ENCODE measurements at regions not wholly inside any gene's neighbourhood (a gene's known extent, or its start where the extent isn't known, plus 50 kb on each side); places are given as distances from the start of the nearest gene placed in this dataset.

DNA sequence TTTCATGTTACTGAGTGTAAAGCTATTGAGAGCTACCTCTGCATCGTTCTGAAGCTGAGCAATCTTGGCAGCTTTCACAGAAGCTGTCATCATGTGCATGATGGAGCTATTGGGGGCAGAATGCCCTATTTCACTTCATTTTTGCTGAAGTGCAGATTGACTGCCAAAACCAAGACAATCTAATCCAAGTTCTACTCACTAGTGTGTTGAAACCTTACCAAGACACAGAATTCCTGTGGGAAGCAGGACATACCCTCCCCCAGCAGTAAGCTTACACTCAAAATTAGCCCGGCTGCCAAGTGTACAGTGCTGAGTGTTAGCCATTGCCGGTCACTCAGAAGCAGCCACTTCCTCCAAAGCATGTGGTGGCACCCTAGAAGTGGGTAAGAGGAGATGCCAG is 177.3 kb upstream of the TENT5A start:
- H4K91ac ChIP-seq (ENCODE audit: low read depth, low read length) = no peak overlapping the region
- no peak overlapping the region for H3K9ac ChIP-seq (ENCODE audit: low read length)
- no peaks in the 10 kb centered on the region for H3K79me2 ChIP-seq (ENCODE audit: control insufficient read depth, insufficient read depth, low read length, poor library complexity)
- H3K4ac ChIP-seq (ENCODE audit: low read depth, low read length) = no peak overlapping the region
- no peaks in the 10 kb centered on the region for H3K9me3 ChIP-seq (ENCODE audit: insufficient read depth, low read depth, low read length)
- no CpG with 5 or more reads among the region's 3 CpGs for WGBS (ENCODE audit: extremely low coverage, insufficient coverage, insufficient read length)
- H3K79me1 ChIP-seq (ENCODE audit: low read length) = no peaks in the 10 kb centered on the region
- H3K36me3 ChIP-seq (ENCODE audit: control insufficient read depth in 1 of 2, insufficient read depth in 2 of 2, low read length in 2 of 2) = no peaks in the 10 kb centered on the region
- no peak overlapping the region for H3K27ac ChIP-seq (ENCODE audit: low read depth, low read length)
- H2BK12ac ChIP-seq (ENCODE audit: low read length) = no peak overlapping the region
- no peak overlapping the region for H2BK120ac ChIP-seq (ENCODE audit: insufficient read depth, low read length, poor library complexity)
- no peak overlapping the region for H3K18ac ChIP-seq (ENCODE audit: low read length)
- no peaks in the 10 kb centered on the region for H3K27me3 ChIP-seq (ENCODE audit: insufficient read depth, low read length)
- H3K14ac ChIP-seq (ENCODE audit: low read length) = no peak overlapping the region
- no peak overlapping the region for H2BK5ac ChIP-seq (ENCODE audit: low read depth, low read length, poor library complexity)
- no peak overlapping the region for H2AFZ ChIP-seq (ENCODE audit: insufficient read depth, low read length, poor library complexity)
- DNase-seq = no peak
- no peak overlapping the region for H3K4me2 ChIP-seq (ENCODE audit: low read length)
- no peak overlapping the region for H2AK5ac ChIP-seq (ENCODE audit: low read length)
- no peak overlapping the region for H4K8ac ChIP-seq (ENCODE audit: low read depth, low read length)
- H4K12ac ChIP-seq (ENCODE audit: low read depth, low read length) = no peak overlapping the region
- H3K4me1 ChIP-seq (ENCODE audit: control insufficient read depth in 1 of 2, insufficient read depth in 2 of 2, low read length in 2 of 2) = no peaks in the 10 kb centered on the region
- H3K4me3 ChIP-seq (ENCODE audit: low read depth, low read length) = no peak overlapping the region
- no peak overlapping the region for H3K23ac ChIP-seq (ENCODE audit: low read length)

DNA sequence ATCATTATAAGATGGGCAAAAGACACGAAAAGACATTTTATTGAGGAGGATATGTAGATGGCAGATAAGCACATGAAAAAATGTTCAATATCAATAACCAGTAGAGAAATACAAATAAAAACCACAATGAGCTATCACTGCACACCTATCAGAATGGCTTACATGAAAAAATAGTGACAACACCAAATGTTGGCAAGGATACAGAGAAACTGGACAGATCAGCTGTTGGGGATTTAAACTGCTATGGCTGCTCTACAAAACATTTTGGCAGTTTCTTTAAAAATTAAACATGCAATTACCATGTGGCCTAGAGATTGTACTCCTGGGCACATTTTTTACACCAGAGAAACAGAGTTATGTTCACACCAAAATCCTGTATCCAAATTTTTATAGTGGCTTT is 172.7 kb upstream of the TENT5A start:
- Histone ChIP-seq H2AFZ (ENCODE audit: insufficient read depth, low read length, poor library complexity) (no peak overlapping the region), H3K79me2 (ENCODE audit: control insufficient read depth, insufficient read depth, low read length, poor library complexity) (no peaks in the 10 kb centered on the region), H2BK120ac (ENCODE audit: insufficient read depth, low read length, poor library complexity) (no peak overlapping the region), H3K27ac (ENCODE audit: low read depth, low read length) (no peak overlapping the region), H3K4me3 (ENCODE audit: low read depth, low read length) (no peak overlapping the region), H2BK12ac (ENCODE audit: low read length) (no peak overlapping the region), H2AK5ac (ENCODE audit: low read length) (no peak overlapping the region), H3K14ac (ENCODE audit: low read length) (no peak overlapping the region), H3K9ac (ENCODE audit: low read length) (no peak overlapping the region), H3K4me1 (ENCODE audit: control insufficient read depth in 1 of 2, insufficient read depth in 2 of 2, low read length in 2 of 2) (no peaks in the 10 kb centered on the region), H2BK5ac (ENCODE audit: low read depth, low read length, poor library complexity) (no peak overlapping the region), H3K4ac (ENCODE audit: low read depth, low read length) (no peak overlapping the region), H3K9me3 (ENCODE audit: insufficient read depth, low read depth, low read length) (no peaks in the 10 kb centered on the region), H4K8ac (ENCODE audit: low read depth, low read length) (no peak overlapping the region), H3K36me3 (ENCODE audit: control insufficient read depth in 1 of 2, insufficient read depth in 2 of 2, low read length in 2 of 2) (no peaks in the 10 kb centered on the region), H3K79me1 (ENCODE audit: low read length) (no peaks in the 10 kb centered on the region), H3K18ac (ENCODE audit: low read length) (no peak overlapping the region), H4K91ac (ENCODE audit: low read depth, low read length) (no peak overlapping the region), H3K4me2 (ENCODE audit: low read length) (no peak overlapping the region), H3K23ac (ENCODE audit: low read length) (no peak overlapping the region), H4K12ac (ENCODE audit: low read depth, low read length) (no peak overlapping the region), H3K27me3 (ENCODE audit: insufficient read depth, low read length) (no peaks in the 10 kb centered on the region)
- WGBS (ENCODE audit: extremely low coverage, insufficient coverage, insufficient read length) = no CpG with 5 or more reads among the region's 1 CpG
- DNase-seq = no peak

DNA sequence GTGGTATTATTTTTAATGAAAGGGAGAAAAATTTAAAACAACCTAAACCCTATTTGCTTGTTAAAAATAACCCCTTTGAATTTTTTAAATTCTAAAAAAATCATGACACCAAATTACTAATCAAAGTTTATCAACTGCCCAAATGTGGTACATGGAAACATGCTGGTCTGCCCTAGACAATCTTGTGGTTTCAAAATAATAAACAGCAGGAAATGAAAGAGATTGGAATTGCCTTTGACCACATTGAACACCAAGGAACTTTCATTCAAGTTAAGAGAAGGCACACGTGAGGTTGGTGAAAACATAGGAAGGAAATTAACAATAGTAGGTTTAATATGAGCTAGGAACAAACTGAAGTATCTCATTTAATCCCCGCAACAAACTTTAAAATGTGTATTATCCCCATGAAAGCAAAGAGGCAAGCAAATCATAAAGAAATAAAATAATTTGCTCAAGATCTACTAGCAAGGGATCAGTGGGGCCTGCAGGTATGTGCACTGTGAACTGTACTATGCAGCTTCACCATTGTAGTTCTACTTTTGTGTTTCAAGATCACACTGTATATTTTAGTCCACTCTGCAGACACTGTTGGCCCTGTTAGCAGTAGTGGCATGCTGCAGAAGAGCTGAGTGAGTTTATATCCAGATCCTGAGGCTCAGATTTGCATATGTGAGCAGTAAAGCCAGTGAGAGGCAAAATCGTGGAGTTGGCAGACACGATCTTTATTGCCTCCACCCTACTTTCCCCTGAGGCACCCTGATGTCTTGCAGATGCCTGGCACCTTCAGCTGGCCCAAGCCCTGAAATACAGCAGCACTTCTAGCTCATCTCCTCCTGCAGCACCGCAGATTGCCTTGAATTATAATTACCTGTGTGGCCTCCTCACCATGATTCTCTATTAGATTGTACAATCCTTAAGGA is 157.8 kb upstream of the TENT5A start:
- Histone ChIP-seq H3K4me2 (ENCODE audit: low read length) (no peak overlapping the region), H2AFZ (ENCODE audit: insufficient read depth, low read length, poor library complexity) (no peak overlapping the region), H3K36me3 (ENCODE audit: control insufficient read depth in 1 of 2, insufficient read depth in 2 of 2, low read length in 2 of 2) (no peaks in the 10 kb centered on the region), H2BK12ac (ENCODE audit: low read length) (no peak overlapping the region), H3K4me1 (ENCODE audit: control insufficient read depth in 1 of 2, insufficient read depth in 2 of 2, low read length in 2 of 2) (peaks cover 0 to 2% of the 10 kb centered on the region in 2 experiments), H2AK5ac (ENCODE audit: low read length) (no peak overlapping the region), H2BK5ac (ENCODE audit: low read depth, low read length, poor library complexity) (no peak overlapping the region), H3K9me3 (ENCODE audit: insufficient read depth, low read depth, low read length) (no peaks in the 10 kb centered on the region), H3K18ac (ENCODE audit: low read length) (no peak overlapping the region), H4K91ac (ENCODE audit: low read depth, low read length) (no peak overlapping the region), H3K27me3 (ENCODE audit: insufficient read depth, low read length) (no peaks in the 10 kb centered on the region), H3K4ac (ENCODE audit: low read depth, low read length) (no peak overlapping the region), H3K79me1 (ENCODE audit: low read length) (no peaks in the 10 kb centered on the region), H3K9ac (ENCODE audit: low read length) (no peak overlapping the region), H2BK120ac (ENCODE audit: insufficient read depth, low read length, poor library complexity) (no peak overlapping the region), H3K23ac (ENCODE audit: low read length) (no peak overlapping the region), H3K14ac (ENCODE audit: low read length) (no peak overlapping the region), H4K12ac (ENCODE audit: low read depth, low read length) (no peak overlapping the region), H3K4me3 (ENCODE audit: low read depth, low read length) (no peak overlapping the region), H3K27ac (ENCODE audit: low read depth, low read length) (no peak overlapping the region), H4K8ac (ENCODE audit: low read depth, low read length) (no peak overlapping the region), H3K79me2 (ENCODE audit: control insufficient read depth, insufficient read depth, low read length, poor library complexity) (no peaks in the 10 kb centered on the region)
- DNase-seq = no peak
- WGBS (ENCODE audit: extremely low coverage, insufficient coverage, insufficient read length) = no CpG with 5 or more reads among the region's 5 CpGs

DNA sequence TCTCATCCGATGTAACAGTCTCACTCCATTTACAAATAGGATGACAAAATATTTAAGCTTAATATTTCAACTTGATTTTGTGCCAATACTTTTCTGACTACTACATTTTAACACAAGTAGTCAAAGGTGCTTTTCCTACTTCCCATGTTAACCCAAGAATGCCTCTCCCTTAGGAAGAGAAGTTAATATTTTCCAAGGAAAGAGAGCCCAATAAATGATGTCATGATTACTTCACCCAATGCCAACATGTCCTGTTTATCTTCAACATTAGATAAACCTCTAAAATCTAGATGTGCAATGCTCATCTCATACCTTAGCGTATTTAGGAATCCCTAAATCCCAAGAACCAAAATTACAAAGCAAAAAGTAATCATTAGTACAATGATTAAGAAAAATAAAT is 156.7 kb upstream of the TENT5A start:
- H3K27ac ChIP-seq (ENCODE audit: low read depth, low read length) = no peak overlapping the region
- no peak overlapping the region for H3K4me3 ChIP-seq (ENCODE audit: low read depth, low read length)
- no peak overlapping the region for H2BK12ac ChIP-seq (ENCODE audit: low read length)
- H3K9ac ChIP-seq (ENCODE audit: low read length) = no peak overlapping the region
- no peak overlapping the region for H2BK5ac ChIP-seq (ENCODE audit: low read depth, low read length, poor library complexity)
- no peak overlapping the region for H3K14ac ChIP-seq (ENCODE audit: low read length)
- no CpG with 5 or more reads among the region's 2 CpGs for WGBS (ENCODE audit: extremely low coverage, insufficient coverage, insufficient read length)
- H3K18ac ChIP-seq (ENCODE audit: low read length) = no peak overlapping the region
- no peak overlapping the region for H3K23ac ChIP-seq (ENCODE audit: low read length)
- H4K8ac ChIP-seq (ENCODE audit: low read depth, low read length) = no peak overlapping the region
- no peaks in the 10 kb centered on the region for H3K79me1 ChIP-seq (ENCODE audit: low read length)
- H2BK120ac ChIP-seq (ENCODE audit: insufficient read depth, low read length, poor library complexity) = no peak overlapping the region
- no peak overlapping the region for H3K4me2 ChIP-seq (ENCODE audit: low read length)
- no peak for DNase-seq
- no peak overlapping the region for H2AFZ ChIP-seq (ENCODE audit: insufficient read depth, low read length, poor library complexity)
- no peak overlapping the region for H3K4ac ChIP-seq (ENCODE audit: low read depth, low read length)
- no peaks in the 10 kb centered on the region for H3K36me3 ChIP-seq (ENCODE audit: control insufficient read depth in 1 of 2, insufficient read depth in 2 of 2, low read length in 2 of 2)
- no peak overlapping the region for H2AK5ac ChIP-seq (ENCODE audit: low read length)
- H4K91ac ChIP-seq (ENCODE audit: low read depth, low read length) = no peak overlapping the region
- no peaks in the 10 kb centered on the region for H3K9me3 ChIP-seq (ENCODE audit: insufficient read depth, low read depth, low read length)
- H3K79me2 ChIP-seq (ENCODE audit: control insufficient read depth, insufficient read depth, low read length, poor library complexity) = no peaks in the 10 kb centered on the region
- H3K27me3 ChIP-seq (ENCODE audit: insufficient read depth, low read length) = no peaks in the 10 kb centered on the region
- H4K12ac ChIP-seq (ENCODE audit: low read depth, low read length) = no peak overlapping the region
- peaks cover 0 to 2% of the 10 kb centered on the region in 2 experiments for H3K4me1 ChIP-seq (ENCODE audit: control insufficient read depth in 1 of 2, insufficient read depth in 2 of 2, low read length in 2 of 2)

All from trophoblast cell (in vitro differentiated cells and primary cell).